Suppressor macrophage treated with lipopolysaccharide for 1 hour (primary cell): ENCODE measurements at regions not wholly inside any gene's neighbourhood (a gene's known extent, or its start where the extent isn't known, plus 50 kb on each side); places are given as distances from the start of the nearest gene placed in this dataset.

Experiments
- DNase-seq, 3 donors: peaks; one replicate each; pipeline ENCODE4 v3.0.0-alpha.2; 2020 to 2022

- DNase-seq = no peak
Measured at GRCh38 chr13:109976206-109976997, 190.0 kb upstream of the IRS2 start.

- DNase-seq = no peak
Measured at GRCh38 chr13:109974354-109974753, 188.0 kb upstream of the IRS2 start.

GRCh38 chr13:109973279-109973678 lies 186.9 kb upstream of the IRS2 start:
- no peak for DNase-seq

GRCh38 chr13:109971456-109972090 lies 185.2 kb upstream of the IRS2 start:
- no peak for DNase-seq

GRCh38 chr13:109971006-109971405 lies 184.6 kb upstream of the IRS2 start:
- DNase-seq = no peak

GRCh38 chr13:109968876-109969577 lies 182.6 kb upstream of the IRS2 start:
- DNase-seq = peak in 2 of 3 donors; percentile 3

GRCh38 chr13:109963960-109964563 lies 177.7 kb upstream of the IRS2 start:
- DNase-seq = no peak

GRCh38 chr13:109963384-109963783 lies 177.0 kb upstream of the IRS2 start:
- DNase-seq = no peak

GRCh38 chr13:109959903-109960302 lies 173.5 kb upstream of the IRS2 start:
- no peak for DNase-seq

GRCh38 chr13:109957875-109958274 lies 171.5 kb upstream of the IRS2 start:
- DNase-seq = no peak

- DNase-seq = no peak
Measured at GRCh38 chr13:109955598-109955997, 169.2 kb upstream of the IRS2 start.

GRCh38 chr13:109954441-109954840 lies 168.1 kb upstream of the IRS2 start:
- no peak for DNase-seq

- DNase-seq = no peak
Measured at GRCh38 chr13:109951491-109951890, 165.1 kb upstream of the IRS2 start.

GRCh38 chr13:109949397-109949796 lies 163.0 kb upstream of the IRS2 start:
- no peak for DNase-seq

- DNase-seq = no peak
Measured at GRCh38 chr13:109947006-109947405, 160.6 kb upstream of the IRS2 start.

- no peak for DNase-seq
Measured at GRCh38 chr13:109945206-109945960, 159.0 kb upstream of the IRS2 start.

GRCh38 chr13:109941951-109942350 lies 155.6 kb upstream of the IRS2 start:
- peak in 1 of 3 donors; percentile 5 for DNase-seq

- no peak for DNase-seq
Measured at GRCh38 chr13:109941221-109941620, 154.8 kb upstream of the IRS2 start.

- no peak for DNase-seq
Measured at GRCh38 chr13:109940637-109941036, 154.3 kb upstream of the IRS2 start.

- DNase-seq = no peak
Measured at GRCh38 chr13:109939838-109940237, 153.5 kb upstream of the IRS2 start.

- no peak for DNase-seq
Measured at GRCh38 chr13:109939180-109939579, 152.8 kb upstream of the IRS2 start.

GRCh38 chr13:109938255-109938936 lies 152.0 kb upstream of the IRS2 start:
- no peak for DNase-seq
